RPMI7951 (cell line): ENCODE measurements at regions not wholly inside any gene's neighbourhood (a gene's known extent, or its start where the extent isn't known, plus 50 kb on each side); places are given as distances from the start of the nearest gene placed in this dataset.

Experiments
- DNase-seq: peaks from one replicate; pipeline ENCODE4 v3.0.0-alpha.2; 2012; ENCODE audit warnings: low read depth

GRCh38 chr6:150537893-150538292, 61.8 kb upstream of the PLEKHG1 start:
- DNase-seq, result no peak

- no peak for DNase-seq
Measured at GRCh38 chr6:150539111-150539510, 60.6 kb upstream of the PLEKHG1 start.

- DNase-seq, result no peak
Measured at GRCh38 chr6:150539568-150539967, 60.1 kb upstream of the PLEKHG1 start.

GRCh38 chr6:150541576-150541975, 58.1 kb upstream of the PLEKHG1 start:
- DNase-seq, result no peak

GRCh38 chr6:150543178-150543577, 56.5 kb upstream of the PLEKHG1 start:
- DNase-seq, result no peak

- DNase-seq, result no peak
Measured at GRCh38 chr6:150544793-150545192, 54.9 kb upstream of the PLEKHG1 start.

GRCh38 chr6:150546457-150546856, 53.2 kb upstream of the PLEKHG1 start:
- no peak for DNase-seq

GRCh38 chr6:150547502-150548222, 52.0 kb upstream of the PLEKHG1 start:
- DNase-seq, result no peak

- DNase-seq, result no peak
Measured at GRCh38 chr6:150548330-150548729, 51.4 kb upstream of the PLEKHG1 start.

GRCh38 chr6:150549007-150549406, 50.7 kb upstream of the PLEKHG1 start:
- DNase-seq, result no peak

GRCh38 chr6:150549674-150550101, 50.0 kb upstream of the PLEKHG1 start:
- no peak for DNase-seq
